ENCODE measurements at regions not wholly inside any gene's neighbourhood (a gene's known extent, or its start where the extent isn't known, plus 50 kb on each side); places are given as distances from the start of the nearest gene placed in this dataset.

- H3K9ac ChIP-seq (ENCODE audit: control insufficient read depth, extremely low read depth, insufficient read depth, low read length): no peak overlapping the region
- H3K4me3 ChIP-seq (ENCODE audit: control insufficient read depth in 2 of 3, extremely low read depth in 1 of 3, insufficient read depth in 2 of 3, low read depth in 1 of 3, low read length in 3 of 3): no peak overlapping the region
- H4K20me1 ChIP-seq (ENCODE audit: control insufficient read depth, extremely low read depth, insufficient read depth, low read length): no peaks in the 10 kb centered on the region
- TF ChIP-seq EZH2 (IDR thresholded peaks at IDR 0.05; ENCODE audit: low read length): no peak
- TF ChIP-seq CTCF (optimal IDR thresholded peaks at IDR 0.05 in 1 of 3, IDR thresholded peaks at IDR 0.05 in 1 of 3, conservative IDR thresholded peaks at IDR 0.05 in 1 of 3; ENCODE audit: extremely low read depth in 1 of 3, insufficient read depth in 2 of 3, low read length in 3 of 3): no peak
- H3K27ac ChIP-seq (ENCODE audit: control insufficient read depth, insufficient read depth, low read length): no peak overlapping the region
- DNase-seq (ENCODE audit: low read depth, low spot score) (no peak), FAIRE-seq (no peak)
- peaks cover 3% of the 10 kb centered on the region for H3K27me3 ChIP-seq (ENCODE audit: control insufficient read depth, extremely low read depth, insufficient read depth, low read length)
- H3K9me1 ChIP-seq (ENCODE audit: control insufficient read depth, extremely low read depth, insufficient read depth, low read length): no peaks in the 10 kb centered on the region
- dilution Hi-C loops (cut with MboI; ENCODE audit: extremely low pct_ligation_motif_present, low sequenced_read_pairs): no loop called here
- no peaks in the 10 kb centered on the region for H3K79me2 ChIP-seq (ENCODE audit: control insufficient read depth, insufficient read depth, low read length)
- H3K36me3 ChIP-seq (ENCODE audit: control insufficient read depth in 2 of 2, extremely low read depth in 1 of 2, insufficient read depth in 2 of 2, low read length in 2 of 2): no peaks in the 10 kb centered on the region
- no peak overlapping the region for H2AFZ ChIP-seq (ENCODE audit: control insufficient read depth, low read length)
- no peak overlapping the region for H3K4me2 ChIP-seq (ENCODE audit: control insufficient read depth, extremely low read depth, insufficient read depth, low read depth, low read length)
- no peaks in the 10 kb centered on the region for H3K9me3 ChIP-seq (ENCODE audit: control insufficient read depth, low read depth, low read length)
- H3K4me1 ChIP-seq (ENCODE audit: control insufficient read depth, extremely low read depth, insufficient read depth, low read length): no peaks in the 10 kb centered on the region
These were observed 426.9 kb upstream of the BOD1L1 start for GRCh38 chr4:14054391-14054790.

DNA sequence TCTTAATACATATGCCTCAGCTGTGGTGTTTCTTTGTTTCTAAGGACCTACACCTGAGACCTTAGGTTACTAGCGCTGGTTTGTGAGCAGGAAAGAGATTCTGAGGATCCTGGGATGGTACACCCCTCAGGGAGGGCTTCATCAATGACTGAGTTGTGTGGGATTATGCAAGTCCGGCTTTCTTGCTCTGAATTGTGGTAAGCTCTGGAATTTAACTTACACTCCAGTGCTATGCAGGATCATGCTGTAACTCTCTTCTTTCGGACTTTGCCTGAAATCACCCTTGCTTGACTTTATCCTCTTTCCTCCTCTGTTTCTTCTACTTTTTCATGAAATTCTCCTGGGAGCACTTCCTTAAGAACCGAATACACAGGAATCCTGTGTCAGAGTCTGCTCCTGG, 431.5 kb upstream of the BOD1L1 start:
- FAIRE-seq (no peak), DNase-seq (ENCODE audit: low read depth, low spot score) (no peak)
- Histone ChIP-seq H3K79me2 (ENCODE audit: control insufficient read depth, insufficient read depth, low read length) (no peaks in the 10 kb centered on the region), H3K9ac (ENCODE audit: control insufficient read depth, extremely low read depth, insufficient read depth, low read length) (no peak overlapping the region), H4K20me1 (ENCODE audit: control insufficient read depth, extremely low read depth, insufficient read depth, low read length) (no peaks in the 10 kb centered on the region), H3K27ac (ENCODE audit: control insufficient read depth, insufficient read depth, low read length) (no peak overlapping the region), H3K4me2 (ENCODE audit: control insufficient read depth, extremely low read depth, insufficient read depth, low read depth, low read length) (no peak overlapping the region), H3K36me3 (ENCODE audit: control insufficient read depth in 2 of 2, extremely low read depth in 1 of 2, insufficient read depth in 2 of 2, low read length in 2 of 2) (no peaks in the 10 kb centered on the region), H3K27me3 (ENCODE audit: control insufficient read depth, extremely low read depth, insufficient read depth, low read length) (no peaks in the 10 kb centered on the region), H3K9me3 (ENCODE audit: control insufficient read depth, low read depth, low read length) (no peaks in the 10 kb centered on the region), H3K4me3 (ENCODE audit: control insufficient read depth in 2 of 3, extremely low read depth in 1 of 3, insufficient read depth in 2 of 3, low read depth in 1 of 3, low read length in 3 of 3) (no peak overlapping the region), H3K9me1 (ENCODE audit: control insufficient read depth, extremely low read depth, insufficient read depth, low read length) (no peaks in the 10 kb centered on the region), H3K4me1 (ENCODE audit: control insufficient read depth, extremely low read depth, insufficient read depth, low read length) (no peaks in the 10 kb centered on the region), H2AFZ (ENCODE audit: control insufficient read depth, low read length) (no peak overlapping the region)
- dilution Hi-C loops (cut with MboI; ENCODE audit: extremely low pct_ligation_motif_present, low sequenced_read_pairs): no loop called here
- TF ChIP-seq EZH2 (IDR thresholded peaks at IDR 0.05; ENCODE audit: low read length) (no peak), CTCF (optimal IDR thresholded peaks at IDR 0.05 in 1 of 3, IDR thresholded peaks at IDR 0.05 in 1 of 3, conservative IDR thresholded peaks at IDR 0.05 in 1 of 3; ENCODE audit: extremely low read depth in 1 of 3, insufficient read depth in 2 of 3, low read length in 3 of 3) (no peak)
